T1000 (cell line): ENCODE measurements at regions not wholly inside any gene's neighbourhood (a gene's known extent, or its start where the extent isn't known, plus 50 kb on each side); places are given as distances from the start of the nearest gene placed in this dataset.

Source experiments
- DNase-seq: peaks from one replicate; lab custom pipeline; 2025; ENCODE audit warnings: mixed read lengths; lab: John Stamatoyannopoulos, UW

DNA sequence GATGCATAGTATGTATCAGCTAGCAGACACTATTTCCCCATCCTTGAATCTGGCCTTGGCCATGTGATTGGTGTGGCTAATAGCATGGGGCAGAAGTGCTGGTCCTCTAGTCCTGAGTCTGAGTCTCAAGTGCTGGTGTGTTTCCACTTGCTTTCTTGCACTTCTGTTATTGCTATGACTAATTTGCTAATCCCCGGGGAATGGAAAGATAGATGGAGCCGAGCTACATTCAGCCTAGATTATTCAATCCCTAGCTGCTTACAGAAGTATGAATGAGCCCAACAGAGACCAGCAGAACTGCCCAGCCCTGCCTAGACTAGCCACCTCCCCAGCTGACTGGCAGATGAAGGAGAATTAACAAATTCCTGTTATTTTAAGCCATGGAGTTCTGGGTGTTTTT is 53.2 kb upstream of the SYPL1 start:
- no peak for DNase-seq

DNA sequence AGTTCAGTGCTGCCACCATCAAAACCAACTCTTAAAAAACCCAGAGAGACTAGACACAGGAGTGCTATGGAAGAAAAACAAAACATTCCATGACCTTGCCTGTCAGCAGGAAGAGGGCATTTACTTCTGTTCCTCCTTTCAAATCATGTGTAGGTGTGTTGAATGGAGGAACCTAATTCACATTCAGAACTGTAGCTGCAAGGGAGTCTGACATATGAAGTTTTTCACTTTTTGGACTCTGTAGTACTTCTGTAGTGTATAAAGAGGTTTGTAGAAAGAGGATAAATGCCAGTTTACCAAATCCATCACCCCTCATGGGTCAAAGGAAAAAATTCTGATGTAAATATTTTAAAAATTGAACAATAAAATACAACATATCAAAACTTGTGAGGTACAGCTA is 51.1 kb upstream of the SYPL1 start:
- no peak for DNase-seq
